ENCODE measurements at regions not wholly inside any gene's neighbourhood (a gene's known extent, or its start where the extent isn't known, plus 50 kb on each side); places are given as distances from the start of the nearest gene placed in this dataset.

- no peaks in the 10 kb centered on the region for H3K4me1 ChIP-seq (ENCODE audit: insufficient read depth, insufficient read length)
- no peaks in the 10 kb centered on the region for H3K36me3 ChIP-seq (ENCODE audit: insufficient read depth, insufficient read length, low read length)
- no peak for TF ChIP-seq SUZ12 (IDR thresholded peaks at IDR 0.05; ENCODE audit: extremely low read depth, insufficient read depth, insufficient read length)
- TF ChIP-seq YY1 (IDR thresholded peaks at IDR 0.05; ENCODE audit: insufficient read depth, insufficient read length), result no peak
- TF ChIP-seq ZNF274 (IDR thresholded peaks at IDR 0.05; ENCODE audit: low read depth, low read length), result no peak
- DNase-seq (ENCODE audit: low read depth, low spot score), result no peak
- H3K9ac ChIP-seq (ENCODE audit: insufficient read length, low read depth), result no peak overlapping the region
- H3K27me3 ChIP-seq (ENCODE audit: insufficient read depth, insufficient read length), result no peaks in the 10 kb centered on the region
- H3K4me3 ChIP-seq (ENCODE audit: insufficient read length, low read depth), result no peak overlapping the region
- peaks cover 39% of the 10 kb centered on the region for H3K9me3 ChIP-seq (ENCODE audit: insufficient read depth, low read length)
These were observed 57.3 kb downstream of the CYTL1 start for GRCh38 chr4:4961936-4962335.

GRCh38 chr4:4962928-4963327, 56.3 kb downstream of the CYTL1 start:
- Histone ChIP-seq H3K27me3 (ENCODE audit: insufficient read depth, insufficient read length) (no peaks in the 10 kb centered on the region), H3K9me3 (ENCODE audit: insufficient read depth, low read length) (peaks cover 39% of the 10 kb centered on the region)

More at GRCh38 chr4:4962928-4963327, 56.3 kb downstream of the CYTL1 start:
- Histone ChIP-seq H3K4me3 (ENCODE audit: insufficient read length, low read depth) (no peak overlapping the region), H3K36me3 (ENCODE audit: insufficient read depth, insufficient read length, low read length) (no peaks in the 10 kb centered on the region), H3K4me1 (ENCODE audit: insufficient read depth, insufficient read length) (no peaks in the 10 kb centered on the region), H3K9ac (ENCODE audit: insufficient read length, low read depth) (no peak overlapping the region)
- TF ChIP-seq ZNF274 (IDR thresholded peaks at IDR 0.05; ENCODE audit: low read depth, low read length) (no peak), SUZ12 (IDR thresholded peaks at IDR 0.05; ENCODE audit: extremely low read depth, insufficient read depth, insufficient read length) (no peak), YY1 (IDR thresholded peaks at IDR 0.05; ENCODE audit: insufficient read depth, insufficient read length) (no peak)
- no peak for DNase-seq (ENCODE audit: low read depth, low spot score)
